Activated naive CD4-positive, alpha-beta T cell treated with anti-CD3 and anti-CD28 coated beads, Interleukin-2, amount 50 U/mL, for 24 hours (primary cell): ENCODE measurements at regions not wholly inside any gene's neighbourhood (a gene's known extent, or its start where the extent isn't known, plus 50 kb on each side); places are given as distances from the start of the nearest gene placed in this dataset.

Source experiments
- H3K27ac Mint-ChIP-seq: one replicate; pipeline ENCODE4 v1.8.0; 2021; ENCODE audit warnings: mild to moderate bottlenecking, mixed read lengths
- H3K27me3 Mint-ChIP-seq: one replicate; pipeline ENCODE4 v1.8.0; 2021; ENCODE audit warnings: mixed read lengths
- H3K36me3 Mint-ChIP-seq: one replicate; pipeline ENCODE4 v1.8.0; 2021; ENCODE audit warnings: mixed read lengths
- H3K4me1 Mint-ChIP-seq: one replicate; pipeline ENCODE4 v1.8.0; 2021; ENCODE audit warnings: mixed read lengths
- H3K4me3 Mint-ChIP-seq: one replicate; pipeline ENCODE4 v1.8.0; 2021; ENCODE audit warnings: mild to moderate bottlenecking, mixed read lengths
- H3K9me3 Mint-ChIP-seq: one replicate; pipeline ENCODE4 v1.8.0; 2021; ENCODE audit warnings: mixed read lengths

DNA sequence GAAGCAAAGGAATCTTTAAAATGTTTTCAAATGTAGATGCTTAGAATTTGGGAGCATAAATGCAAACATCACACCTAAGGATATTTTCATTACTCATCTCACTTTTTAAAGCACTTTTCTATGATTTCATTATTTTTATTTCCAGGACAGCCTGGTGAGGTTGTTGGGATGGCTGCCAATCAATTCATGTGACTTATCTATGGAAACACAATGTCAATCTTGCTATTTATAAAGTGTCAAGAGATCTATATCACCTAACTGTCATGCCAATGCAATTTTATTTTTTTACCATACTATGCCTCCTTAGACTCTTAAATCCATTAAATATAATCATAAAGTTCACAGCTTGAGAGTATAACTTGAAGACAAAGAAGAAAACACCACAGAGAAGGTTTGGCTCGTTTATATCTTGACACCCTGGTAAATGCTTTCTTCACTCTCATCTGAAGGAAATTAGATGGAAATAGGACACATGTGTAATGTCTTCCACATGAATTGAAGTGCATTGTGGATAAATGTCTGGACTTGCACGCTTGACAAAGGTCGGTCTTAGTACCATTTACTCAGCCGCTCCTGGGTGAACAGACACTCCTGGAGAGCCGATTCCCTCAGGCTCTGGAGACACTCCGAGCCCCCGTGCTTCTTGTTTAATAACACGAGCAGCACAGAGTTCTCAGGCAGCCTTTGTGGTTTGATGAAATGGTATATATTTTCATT, 425.7 kb upstream of the FAT1 start:
- no peaks in the 10 kb centered on the region for H3K36me3 Mint-ChIP-seq
- peaks cover 1% of the 10 kb centered on the region for H3K27me3 Mint-ChIP-seq
- H3K4me3 Mint-ChIP-seq, result no peak overlapping the region
- H3K4me1 Mint-ChIP-seq, result no peaks in the 10 kb centered on the region
- H3K9me3 Mint-ChIP-seq, result peaks cover 5% of the 10 kb centered on the region
- H3K27ac Mint-ChIP-seq, result no peak overlapping the region

DNA sequence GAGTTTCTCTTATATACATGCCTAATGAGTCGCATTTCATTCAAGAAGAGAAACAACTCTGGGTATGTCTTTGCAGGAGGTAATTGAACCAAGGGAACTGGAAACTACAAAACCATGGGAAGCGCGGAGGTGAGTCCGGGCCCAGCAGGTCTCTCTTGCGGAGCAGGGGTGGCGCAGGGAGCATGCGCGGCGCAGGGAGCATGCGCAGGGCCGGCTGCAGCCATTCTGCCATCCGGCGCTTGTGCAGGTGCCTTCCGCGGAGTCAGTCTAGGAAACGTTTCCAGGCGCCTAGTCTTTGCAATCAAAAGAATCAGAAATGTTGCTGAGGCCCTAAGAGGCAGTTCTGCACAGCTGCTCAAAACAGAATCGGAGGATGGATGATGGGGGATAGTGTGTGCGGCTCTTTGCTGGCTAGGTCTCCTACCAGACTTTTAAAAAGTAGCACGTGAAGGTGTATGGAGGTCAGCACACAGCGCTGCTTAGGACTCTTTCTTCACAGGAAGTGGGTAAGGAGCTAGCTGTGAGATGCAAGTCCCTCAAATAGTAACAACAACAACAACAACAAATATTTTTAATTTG, 433.8 kb upstream of the FAT1 start:
- no peaks in the 10 kb centered on the region for H3K27me3 Mint-ChIP-seq
- no peak overlapping the region for H3K4me3 Mint-ChIP-seq

DNA sequence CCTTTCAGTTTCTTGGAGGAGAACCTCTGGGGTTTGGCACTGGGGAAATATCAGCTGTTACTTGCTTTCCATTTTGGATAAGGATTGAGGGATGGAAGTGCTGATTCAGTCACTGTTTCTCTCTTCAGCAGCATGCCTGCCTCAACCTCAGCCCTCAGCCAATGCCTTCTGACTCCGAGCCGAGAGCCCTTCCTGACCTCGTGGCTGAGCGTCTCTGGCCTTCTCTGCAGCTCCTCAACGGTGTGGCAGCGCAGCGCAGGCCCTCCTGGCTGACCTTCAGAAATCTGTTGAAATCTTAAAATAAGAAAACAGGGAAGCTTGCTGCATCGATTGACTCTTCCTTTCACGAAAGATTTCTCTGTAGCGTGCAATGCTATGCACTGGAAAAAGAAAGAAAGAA, 434.3 kb upstream of the FAT1 start:
- Mint-ChIP-seq H3K4me1 (no peaks in the 10 kb centered on the region), H3K4me3 (no peak overlapping the region), H3K36me3 (no peaks in the 10 kb centered on the region), H3K27me3 (no peaks in the 10 kb centered on the region), H3K27ac (no peak overlapping the region), H3K9me3 (peaks cover 15% of the 10 kb centered on the region)

More for the DNA sequence above, 433.8 kb upstream of the FAT1 start:
- Mint-ChIP-seq H3K9me3 (peaks cover 15% of the 10 kb centered on the region), H3K4me1 (no peaks in the 10 kb centered on the region), H3K27ac (no peak overlapping the region), H3K36me3 (no peaks in the 10 kb centered on the region)

DNA sequence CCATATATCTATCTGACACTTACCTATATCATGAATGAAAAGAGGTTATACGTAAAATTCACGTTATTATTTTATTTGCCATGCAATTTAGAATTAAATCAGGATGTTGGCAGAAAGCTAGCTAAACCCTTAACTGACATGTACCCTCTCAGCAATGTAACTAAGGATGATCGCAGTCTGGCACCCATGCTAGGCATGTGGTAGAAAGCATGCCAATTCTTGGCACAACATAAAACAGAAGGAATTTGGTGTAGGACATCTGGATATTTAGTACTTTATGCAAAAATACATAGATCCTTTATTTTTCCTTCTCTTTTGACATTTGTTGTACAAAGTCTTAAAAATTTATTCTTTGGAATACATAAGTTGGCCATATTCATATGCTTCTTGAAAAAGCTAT, 436.8 kb upstream of the FAT1 start:
- Mint-ChIP-seq H3K4me3 (no peak overlapping the region), H3K36me3 (no peaks in the 10 kb centered on the region), H3K9me3 (peaks cover 10% of the 10 kb centered on the region), H3K27ac (no peak overlapping the region), H3K27me3 (no peaks in the 10 kb centered on the region), H3K4me1 (no peaks in the 10 kb centered on the region)

DNA sequence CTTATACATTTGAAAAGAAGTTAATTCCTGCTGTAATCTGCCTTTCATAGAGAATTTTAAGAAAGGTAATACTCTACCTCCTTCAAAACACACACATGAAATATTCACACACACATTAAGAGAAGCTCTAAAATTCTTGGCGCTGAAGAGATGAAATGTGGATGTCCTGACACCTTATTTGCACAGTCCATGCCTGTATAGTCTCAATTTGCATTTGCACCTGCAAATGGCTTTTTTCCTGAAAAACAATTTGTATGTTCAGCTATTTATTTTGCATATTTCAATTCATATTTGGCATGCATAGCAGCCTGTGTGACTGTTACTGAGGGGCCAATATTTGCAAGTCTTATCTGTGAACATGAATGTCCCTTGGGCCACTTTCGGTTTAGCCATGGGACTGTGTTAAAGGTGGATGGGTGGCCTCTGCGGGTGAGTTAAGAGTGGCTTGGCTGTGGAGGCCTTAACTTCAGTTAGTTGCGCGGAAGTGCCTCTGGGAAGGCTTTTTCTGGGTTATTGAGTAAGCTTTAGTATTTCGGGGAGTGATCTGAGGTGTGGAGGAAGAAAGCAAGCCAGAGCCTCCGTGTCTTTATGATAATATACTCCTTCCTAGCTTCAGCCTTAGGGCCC, 443.3 kb upstream of the FAT1 start:
- H3K36me3 Mint-ChIP-seq, result no peaks in the 10 kb centered on the region
- H3K9me3 Mint-ChIP-seq, result no peaks in the 10 kb centered on the region
- H3K27me3 Mint-ChIP-seq, result no peaks in the 10 kb centered on the region
- no peak overlapping the region for H3K4me3 Mint-ChIP-seq
- H3K4me1 Mint-ChIP-seq, result no peaks in the 10 kb centered on the region
- no peak overlapping the region for H3K27ac Mint-ChIP-seq

DNA sequence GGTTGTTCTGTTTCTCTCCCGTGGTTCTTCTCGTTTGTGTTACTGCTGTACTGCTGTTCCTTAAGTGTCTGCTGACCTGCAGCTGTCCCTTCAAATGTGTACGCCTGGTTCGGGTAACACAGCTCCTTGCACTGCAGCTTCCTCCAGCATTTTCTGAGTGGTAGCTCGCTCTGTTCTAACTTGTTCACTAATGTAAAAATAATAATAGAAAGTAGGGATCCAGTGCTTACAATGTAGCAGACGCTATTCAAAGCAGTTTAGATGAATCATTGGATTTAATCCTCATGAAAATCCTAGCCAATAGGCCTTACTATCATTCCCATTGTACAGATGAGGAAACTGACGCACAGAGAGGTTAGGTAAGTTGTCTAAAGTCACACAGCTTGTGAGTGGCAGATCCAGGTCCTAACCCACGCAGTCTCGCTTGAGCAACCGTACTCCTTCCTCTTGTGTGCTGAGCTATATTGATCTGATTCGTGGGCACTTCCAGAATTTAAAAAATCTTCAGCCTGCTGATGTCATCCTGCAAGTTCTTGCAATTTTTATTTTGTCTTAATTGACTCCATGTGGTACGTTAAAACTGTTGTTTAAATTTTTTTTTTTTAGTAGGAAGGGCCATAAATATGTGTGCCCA, 448.2 kb upstream of the FAT1 start:
- Mint-ChIP-seq H3K4me3 (no peak overlapping the region), H3K9me3 (no peaks in the 10 kb centered on the region), H3K27ac (no peak overlapping the region), H3K27me3 (no peaks in the 10 kb centered on the region), H3K36me3 (no peaks in the 10 kb centered on the region), H3K4me1 (no peaks in the 10 kb centered on the region)

DNA sequence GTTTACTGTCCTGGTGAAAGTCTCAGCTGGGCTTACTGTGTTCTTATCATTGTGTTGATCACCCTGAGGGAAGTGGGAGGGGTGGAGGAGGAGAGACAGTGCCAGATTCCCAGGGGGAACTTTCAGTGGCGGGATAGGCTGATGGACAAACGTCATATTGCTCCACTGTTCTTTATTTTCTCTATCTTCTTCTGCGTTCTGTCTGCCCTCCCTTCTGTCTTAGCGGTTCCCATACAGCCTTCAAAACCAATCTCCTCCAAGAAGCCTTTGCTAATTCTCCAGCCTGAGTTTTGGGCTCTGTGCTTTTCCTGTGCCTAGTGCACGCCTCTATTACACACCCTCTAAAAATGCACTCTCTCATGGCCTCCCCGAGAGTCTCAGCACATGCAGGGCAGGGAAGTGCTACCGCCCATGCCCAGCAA, 448.7 kb upstream of the FAT1 start:
- Mint-ChIP-seq H3K27me3 (no peaks in the 10 kb centered on the region), H3K36me3 (no peaks in the 10 kb centered on the region), H3K4me1 (no peaks in the 10 kb centered on the region), H3K27ac (no peak overlapping the region), H3K4me3 (no peak overlapping the region), H3K9me3 (no peaks in the 10 kb centered on the region)

DNA sequence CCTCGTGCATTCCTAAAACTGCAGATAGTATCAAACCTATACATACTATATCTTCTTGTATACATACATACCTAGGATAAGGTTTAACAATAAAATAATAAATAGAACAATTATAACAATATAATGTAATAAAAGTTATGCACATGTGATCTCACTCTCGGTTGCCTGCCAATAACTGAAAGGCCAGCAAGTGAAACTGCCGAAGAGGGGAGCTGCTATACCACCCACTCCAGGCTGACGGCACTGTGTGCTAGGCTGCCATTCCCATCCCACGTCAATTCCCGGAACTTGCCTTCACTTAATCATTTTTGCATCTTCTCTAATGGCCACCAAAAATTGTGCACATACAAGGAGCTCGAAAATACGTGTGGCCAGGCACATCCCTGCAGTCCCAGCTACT, 451.1 kb upstream of the FAT1 start:
- Mint-ChIP-seq H3K36me3 (peaks cover 2% of the 10 kb centered on the region), H3K27ac (no peak overlapping the region), H3K9me3 (peaks cover 6% of the 10 kb centered on the region), H3K4me1 (no peaks in the 10 kb centered on the region), H3K4me3 (no peak overlapping the region), H3K27me3 (no peaks in the 10 kb centered on the region)

DNA sequence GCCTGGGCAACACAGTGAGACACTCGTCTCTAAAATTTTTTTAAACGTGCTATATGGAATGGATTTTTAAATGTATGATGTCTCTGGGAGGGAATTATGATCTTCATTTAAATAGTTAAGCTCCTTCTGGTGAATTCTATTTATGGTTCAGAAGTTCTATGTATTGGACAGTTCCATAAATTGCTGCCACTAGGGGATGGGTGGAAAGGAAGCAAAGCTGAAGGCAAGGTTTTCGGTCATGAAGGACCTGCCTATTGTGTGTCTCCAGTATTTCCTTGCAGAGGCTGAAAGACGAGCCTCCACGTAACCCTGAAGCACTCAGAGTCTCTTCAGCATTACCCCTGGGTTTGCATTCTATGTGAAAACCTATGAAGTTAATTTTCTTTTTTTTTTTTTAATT, 451.5 kb upstream of the FAT1 start:
- no peak overlapping the region for H3K4me3 Mint-ChIP-seq
- peaks cover 2% of the 10 kb centered on the region for H3K36me3 Mint-ChIP-seq
- H3K4me1 Mint-ChIP-seq, result no peaks in the 10 kb centered on the region
- peaks cover 6% of the 10 kb centered on the region for H3K9me3 Mint-ChIP-seq
- H3K27ac Mint-ChIP-seq, result no peak overlapping the region
- no peaks in the 10 kb centered on the region for H3K27me3 Mint-ChIP-seq

DNA sequence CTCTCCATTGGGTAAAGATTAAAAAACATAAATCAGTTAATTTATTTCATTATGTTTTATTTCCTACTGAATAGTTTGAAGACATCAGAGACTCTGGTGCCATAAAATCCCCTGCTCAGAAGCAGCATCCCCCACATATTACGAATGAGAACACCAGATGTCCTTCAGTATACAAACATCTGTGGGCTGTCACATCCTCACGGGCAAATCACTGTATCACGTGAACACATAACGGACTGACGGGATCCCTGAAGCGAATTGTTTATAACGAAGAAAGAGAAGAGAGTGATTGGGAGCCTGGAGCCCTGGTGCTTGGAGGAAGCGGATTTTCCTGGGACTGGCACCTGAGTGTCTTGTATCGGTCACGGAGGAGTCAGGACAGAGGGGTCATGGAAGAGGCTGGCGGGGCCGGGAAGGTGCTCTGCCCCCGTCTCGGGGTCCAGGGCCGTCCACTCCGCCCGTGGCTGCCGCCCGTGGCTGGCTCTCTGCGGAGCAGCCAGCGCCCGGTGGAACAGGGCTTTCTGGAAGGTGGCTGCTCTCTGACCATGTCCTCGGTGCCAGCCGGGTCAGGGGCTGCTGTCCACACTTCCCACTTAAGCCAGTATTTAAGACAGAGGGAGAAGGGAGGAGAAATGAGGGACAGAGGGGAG, 452.7 kb upstream of the FAT1 start:
- H3K27me3 Mint-ChIP-seq, result no peaks in the 10 kb centered on the region
- H3K4me3 Mint-ChIP-seq, result no peak overlapping the region
- no peak overlapping the region for H3K27ac Mint-ChIP-seq
- H3K9me3 Mint-ChIP-seq, result peaks cover 6% of the 10 kb centered on the region
- peaks cover 2% of the 10 kb centered on the region for H3K36me3 Mint-ChIP-seq
- no peaks in the 10 kb centered on the region for H3K4me1 Mint-ChIP-seq

DNA sequence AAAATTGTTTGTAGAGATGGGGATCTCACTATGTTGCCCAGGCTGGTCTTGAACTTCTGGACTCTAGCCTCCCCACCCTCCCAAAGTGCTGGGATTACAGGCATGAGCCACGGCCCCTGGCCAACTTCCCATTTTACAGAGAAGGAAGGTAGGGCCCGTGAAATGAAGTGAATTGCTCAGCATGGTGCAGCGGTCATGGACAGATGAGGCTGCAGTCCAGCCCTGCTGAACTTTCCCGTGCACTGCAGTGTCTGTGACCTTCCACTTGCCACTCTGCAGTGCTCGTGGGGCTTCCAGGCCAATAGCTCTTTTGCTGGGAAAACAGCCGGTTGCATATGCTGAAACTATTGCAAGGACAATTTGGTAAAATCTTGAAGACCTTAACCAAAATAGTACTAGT, 454.4 kb upstream of the FAT1 start:
- Mint-ChIP-seq H3K4me1 (no peaks in the 10 kb centered on the region), H3K9me3 (peaks cover 6% of the 10 kb centered on the region), H3K36me3 (peaks cover 2% of the 10 kb centered on the region), H3K27ac (no peak overlapping the region), H3K27me3 (no peaks in the 10 kb centered on the region), H3K4me3 (no peak overlapping the region)

DNA sequence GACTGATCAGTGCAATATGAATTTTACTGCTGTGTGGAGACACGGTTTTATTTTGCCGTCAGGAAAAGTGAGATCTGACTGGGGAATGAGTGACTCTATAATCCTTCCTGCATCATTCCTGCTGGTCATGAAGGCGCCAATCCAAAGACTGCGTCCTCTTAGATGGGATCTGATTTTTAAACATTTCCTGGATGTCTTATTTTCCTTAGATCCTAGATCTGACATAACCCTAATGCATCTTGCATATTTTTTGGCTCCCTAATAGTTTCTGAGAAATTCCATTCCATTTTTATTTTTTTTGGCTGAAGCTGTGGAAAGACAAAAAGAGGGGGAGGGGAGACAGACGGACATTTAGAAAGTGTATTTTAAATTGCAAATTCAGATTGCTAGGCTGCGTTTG, 454.9 kb upstream of the FAT1 start:
- peaks cover 6% of the 10 kb centered on the region for H3K9me3 Mint-ChIP-seq
- H3K27ac Mint-ChIP-seq, result no peak overlapping the region
- no peak overlapping the region for H3K4me3 Mint-ChIP-seq
- H3K4me1 Mint-ChIP-seq, result no peaks in the 10 kb centered on the region
- peaks cover 2% of the 10 kb centered on the region for H3K36me3 Mint-ChIP-seq
- H3K27me3 Mint-ChIP-seq, result no peaks in the 10 kb centered on the region

DNA sequence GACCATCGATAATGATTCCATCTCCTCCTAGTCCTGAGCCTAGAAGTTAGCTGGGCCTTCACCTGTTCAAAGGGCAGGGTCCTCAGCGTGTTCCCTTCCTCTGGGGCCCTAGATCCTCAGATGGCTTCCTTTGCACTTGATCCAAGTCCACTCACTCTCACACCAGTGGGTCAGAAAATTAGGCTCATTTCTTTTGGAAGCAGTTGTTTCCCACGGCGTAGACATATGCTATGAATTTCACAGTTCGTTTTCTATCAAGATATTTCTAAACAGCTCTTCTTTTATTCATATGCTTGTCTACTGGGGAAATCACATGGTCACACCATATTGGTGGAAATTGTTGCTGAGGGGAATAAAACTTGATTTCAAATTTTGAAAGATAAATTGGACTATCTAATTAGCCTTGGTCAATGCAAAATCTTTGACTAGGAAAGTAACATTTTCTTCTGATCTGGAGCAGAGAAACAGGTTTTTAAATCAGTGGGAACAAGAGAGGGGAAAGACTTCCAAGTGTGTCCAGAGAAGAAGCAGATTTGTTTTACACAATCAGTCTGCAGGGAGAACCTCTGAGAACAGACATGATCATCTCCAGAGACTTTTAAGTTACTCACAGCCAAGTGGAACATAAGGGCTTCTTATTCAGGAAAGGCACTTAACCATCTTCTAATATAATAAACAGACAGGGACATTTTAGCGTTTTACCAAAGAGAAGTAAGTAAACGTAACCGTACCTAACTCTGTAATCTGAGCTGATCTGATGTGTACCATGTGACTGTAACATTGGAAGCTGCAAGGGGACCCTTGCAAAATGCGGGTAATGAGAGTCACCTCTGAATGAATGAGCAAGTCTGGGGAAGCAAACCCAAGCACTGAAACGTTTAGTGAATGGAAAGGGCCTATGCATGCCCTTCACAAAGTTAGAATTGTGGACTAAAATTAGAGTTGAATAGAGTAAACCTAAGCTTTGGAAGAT, 455.7 kb upstream of the FAT1 start:
- Mint-ChIP-seq H3K36me3 (peaks cover 2% of the 10 kb centered on the region), H3K4me3 (no peak overlapping the region), H3K9me3 (peaks cover 6% of the 10 kb centered on the region), H3K27ac (no peak overlapping the region), H3K4me1 (no peaks in the 10 kb centered on the region), H3K27me3 (no peaks in the 10 kb centered on the region)

DNA sequence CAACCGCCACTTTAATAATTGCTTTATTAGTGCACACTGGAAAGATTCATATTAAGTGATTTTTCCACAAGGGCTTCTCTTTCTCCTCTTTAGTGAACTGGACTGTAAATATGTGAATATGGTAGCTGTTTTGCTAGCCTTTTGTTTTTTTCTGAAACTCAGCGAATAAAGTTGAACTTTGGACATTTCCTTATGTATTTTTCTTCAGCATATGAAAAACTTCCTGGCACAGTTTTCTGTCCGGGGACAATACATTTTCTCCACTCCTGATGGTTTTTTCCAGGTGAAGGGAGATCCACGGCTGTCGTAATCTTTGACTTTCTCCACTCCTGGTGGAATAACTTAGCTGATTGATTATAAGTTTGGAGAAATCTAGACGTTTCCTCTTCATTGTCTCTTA, 457.4 kb upstream of the FAT1 start:
- Mint-ChIP-seq H3K27ac (no peak overlapping the region), H3K9me3 (peaks cover 6% of the 10 kb centered on the region), H3K36me3 (peaks cover 2% of the 10 kb centered on the region), H3K27me3 (no peaks in the 10 kb centered on the region), H3K4me3 (no peak overlapping the region), H3K4me1 (no peaks in the 10 kb centered on the region)

DNA sequence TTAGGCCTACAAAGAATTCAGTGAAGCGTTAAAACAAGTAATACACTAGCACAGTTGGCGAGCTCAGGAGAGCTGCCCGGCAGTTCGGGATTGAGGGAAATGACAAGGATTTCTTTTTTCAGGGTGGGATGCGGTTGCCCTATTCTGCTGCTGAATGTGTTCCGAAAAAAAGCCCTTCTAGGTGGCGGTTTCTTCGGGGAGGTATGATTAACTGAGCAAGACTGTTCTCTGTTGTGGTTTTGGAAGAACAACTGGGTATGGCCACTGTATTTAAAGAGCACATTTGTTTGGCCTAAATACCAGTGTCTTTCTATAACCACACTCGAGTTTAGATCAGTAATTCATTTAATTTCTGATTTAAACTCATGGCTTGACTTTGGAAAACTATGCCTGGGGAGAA, 459.7 kb upstream of the FAT1 start:
- Mint-ChIP-seq H3K27me3 (no peaks in the 10 kb centered on the region), H3K9me3 (peaks cover 6% of the 10 kb centered on the region), H3K36me3 (peaks cover 2% of the 10 kb centered on the region), H3K4me1 (no peaks in the 10 kb centered on the region), H3K27ac (no peak overlapping the region), H3K4me3 (no peak overlapping the region)
